ENCODE measurements at regions not wholly inside any gene's neighbourhood (a gene's known extent, or its start where the extent isn't known, plus 50 kb on each side); places are given as distances from the start of the nearest gene placed in this dataset.

- Mint-ChIP-seq H3K27me3 (ENCODE audit: low read depth in 2 of 2) (peaks cover 0 to 3% of the 10 kb centered on the region in 2 donors), H3K27ac (no peak overlapping the region), H3K4me1 (no peaks in the 10 kb centered on the region), H3K9me3 (no peaks in the 10 kb centered on the region), H3K36me3 (no peaks in the 10 kb centered on the region), H3K4me3 (no peak overlapping the region)
- H3K27me3 ChIP-seq (ENCODE audit: control insufficient read depth, insufficient read depth, low read length) = no peaks in the 10 kb centered on the region
- WGBS (ENCODE audit: insufficient coverage) = 95% methylated on average over 16 of the region's 17 CpGs
- TF ChIP-seq CTCF (IDR thresholded peaks at IDR 0.05) = no peak
- ATAC-seq (no peak), DNase-seq (no peak)
- no peaks in the 10 kb centered on the region for H3K9me3 ChIP-seq (ENCODE audit: control insufficient read depth, insufficient read depth, low read length)
- intact Hi-C loops (cut with micrococcal nuclease) = no loop called here
- no peak overlapping the region for H3K4me3 ChIP-seq (ENCODE audit: low read length)
- H3K27ac ChIP-seq (ENCODE audit: low read length) = no peak overlapping the region
- no peaks in the 10 kb centered on the region for H3K4me1 ChIP-seq (ENCODE audit: control insufficient read depth, insufficient read depth, low read length)
- no peaks in the 10 kb centered on the region for H3K36me3 ChIP-seq (ENCODE audit: control insufficient read depth, insufficient read depth, low read length)
These were observed 50.8 kb upstream of the OCM2 start for GRCh38 chr7:98040626-98041360.

- H3K4me1 ChIP-seq (ENCODE audit: control insufficient read depth, insufficient read depth, low read length) = peaks cover 6% of the 10 kb centered on the region
- TF ChIP-seq CTCF (IDR thresholded peaks at IDR 0.05) = no peak
- peaks cover 0 to 8% of the 10 kb centered on the region in 2 donors for H3K27me3 Mint-ChIP-seq (ENCODE audit: low read depth in 2 of 2)
- H3K4me3 Mint-ChIP-seq = no peak overlapping the region
- DNase-seq (no peak), ATAC-seq (no peak)
- no peaks in the 10 kb centered on the region for H3K27me3 ChIP-seq (ENCODE audit: control insufficient read depth, insufficient read depth, low read length)
- no peaks in the 10 kb centered on the region for H3K36me3 ChIP-seq (ENCODE audit: control insufficient read depth, insufficient read depth, low read length)
- intact Hi-C loops (cut with micrococcal nuclease) = no loop called here
- WGBS (ENCODE audit: insufficient coverage) = 84% methylated on average over 6 of the region's 6 CpGs
- H3K4me3 ChIP-seq (ENCODE audit: low read length) = no peak overlapping the region
- H3K9me3 ChIP-seq (ENCODE audit: control insufficient read depth, insufficient read depth, low read length) = no peaks in the 10 kb centered on the region
- H3K27ac Mint-ChIP-seq = no peak overlapping the region
- H3K9me3 Mint-ChIP-seq = no peaks in the 10 kb centered on the region
- H3K36me3 Mint-ChIP-seq = no peaks in the 10 kb centered on the region
- H3K4me1 Mint-ChIP-seq = peaks cover 0 to 5% of the 10 kb centered on the region in 2 donors
- H3K27ac ChIP-seq (ENCODE audit: low read length) = no peak overlapping the region
These were observed 56.8 kb upstream of the OCM2 start for GRCh38 chr7:98046816-98047215.

GRCh38 chr7:98049034-98049433 is 57.6 kb upstream of the LMTK2 start:
- no peak overlapping the region for H3K27ac ChIP-seq (ENCODE audit: low read length)
- Mint-ChIP-seq H3K36me3 (no peaks in the 10 kb centered on the region), H3K27ac (no peak overlapping the region), H3K4me3 (no peak overlapping the region), H3K4me1 (peaks cover 0 to 5% of the 10 kb centered on the region in 2 donors), H3K9me3 (no peaks in the 10 kb centered on the region), H3K27me3 (ENCODE audit: low read depth in 2 of 2) (peaks cover 0 to 15% of the 10 kb centered on the region in 2 donors)
- intact Hi-C loops (cut with micrococcal nuclease) = no loop called here
- no peaks in the 10 kb centered on the region for H3K9me3 ChIP-seq (ENCODE audit: control insufficient read depth, insufficient read depth, low read length)
- no peak for ATAC-seq
- H3K4me3 ChIP-seq (ENCODE audit: low read length) = no peak overlapping the region
- no peak for TF ChIP-seq CTCF (IDR thresholded peaks at IDR 0.05)
- H3K27me3 ChIP-seq (ENCODE audit: control insufficient read depth, insufficient read depth, low read length) = no peaks in the 10 kb centered on the region
- no peak for DNase-seq
- peaks cover 6% of the 10 kb centered on the region for H3K4me1 ChIP-seq (ENCODE audit: control insufficient read depth, insufficient read depth, low read length)
- 84% methylated on average over 9 of the region's 9 CpGs for WGBS (ENCODE audit: insufficient coverage)
- H3K36me3 ChIP-seq (ENCODE audit: control insufficient read depth, insufficient read depth, low read length) = no peaks in the 10 kb centered on the region
